ENCODE measurements at regions not wholly inside any gene's neighbourhood (a gene's known extent, or its start where the extent isn't known, plus 50 kb on each side); places are given as distances from the start of the nearest gene placed in this dataset.

GRCh38 chr1:88609051-88609450, 75.0 kb upstream of the PKN2 start:
- Histone ChIP-seq H3F3A (ENCODE audit: low read length, unreplicated experiment) (no peaks in the 10 kb centered on the region), H4K20me1 (ENCODE audit: low read length) (no peaks in the 10 kb centered on the region), H3K79me2 (ENCODE audit: low read length) (no peaks in the 10 kb centered on the region), H3K4me1 (ENCODE audit: insufficient read depth, low read length) (peaks cover 25% of the 10 kb centered on the region), H3K9me2 (replicated peaks; ENCODE audit: low read length) (no peaks in the 10 kb centered on the region), H3K4me3 (ENCODE audit: low read length) (no peak overlapping the region), H3K27ac (ENCODE audit: low read length) (no peak overlapping the region), H3K36me3 (ENCODE audit: low read depth, low read length) (no peaks in the 10 kb centered on the region), H3K9ac (ENCODE audit: low read length) (no peak overlapping the region), H3K4me2 (ENCODE audit: low read length) (no peak overlapping the region), H2AFZ (ENCODE audit: low read length) (no peak overlapping the region), H3K9me3 (ENCODE audit: low read length) (no peaks in the 10 kb centered on the region), H3K27me3 (ENCODE audit: low read length) (no peaks in the 10 kb centered on the region)
- CTCF ChIA-PET, result no interaction called here
- intact Hi-C loops (cut with micrococcal nuclease), result loop anchor here (2.0 kb wide), 2 partner anchors 46 to 76 kb away; partner anchors contain the start of gene PKN2
- POLR2A ChIA-PET (ENCODE audit: unreplicated experiment), result no interaction called here
- TF ChIP-seq EZH2phosphoT487 (IDR thresholded peaks at IDR 0.05; ENCODE audit: borderline replicate concordance, low read length), result no peak
- TF ChIP-seq CTCF (conservative IDR thresholded peaks at IDR 0.05; ENCODE audit: low read depth, low read length), result no peak
- no peak for TF ChIP-seq EZH2 (IDR thresholded peaks at IDR 0.05; ENCODE audit: low read length, unreplicated experiment)
- ATAC-seq (no peak), DNase-seq (no peak)
- no TSS peak for BruUV-seq (replicated peaks)

- peak; percentile 58 for ATAC-seq
- no peak overlapping the region for H3K4me3 ChIP-seq (ENCODE audit: low read length)
- ChIA-PET POLR2A (ENCODE audit: unreplicated experiment) (no interaction called here), CTCF (no interaction called here)
- H3K4me2 ChIP-seq (ENCODE audit: low read length), result peak overlapping the region; percentile 15
- H3K9ac ChIP-seq (ENCODE audit: low read length), result no peak overlapping the region
- H3K36me3 ChIP-seq (ENCODE audit: low read depth, low read length), result no peaks in the 10 kb centered on the region
- no peaks in the 10 kb centered on the region for H3K27me3 ChIP-seq (ENCODE audit: low read length)
- intact Hi-C loops (cut with micrococcal nuclease), result no loop called here
- BruUV-seq (replicated peaks), result no TSS peak
- no peak overlapping the region for H2AFZ ChIP-seq (ENCODE audit: low read length)
- peaks cover 25% of the 10 kb centered on the region for H3K4me1 ChIP-seq (ENCODE audit: insufficient read depth, low read length)
- no peaks in the 10 kb centered on the region for H3K79me2 ChIP-seq (ENCODE audit: low read length)
- H3K9me2 ChIP-seq (replicated peaks; ENCODE audit: low read length), result no peaks in the 10 kb centered on the region
- H4K20me1 ChIP-seq (ENCODE audit: low read length), result no peaks in the 10 kb centered on the region
- H3F3A ChIP-seq (ENCODE audit: low read length, unreplicated experiment), result no peaks in the 10 kb centered on the region
- no peak overlapping the region for H3K27ac ChIP-seq (ENCODE audit: low read length)
- peak; percentile 63 for DNase-seq
- H3K9me3 ChIP-seq (ENCODE audit: low read length), result no peaks in the 10 kb centered on the region
- no peak for TF ChIP-seq EZH2 (IDR thresholded peaks at IDR 0.05; ENCODE audit: low read length, unreplicated experiment)
- no peak for TF ChIP-seq CTCF (conservative IDR thresholded peaks at IDR 0.05; ENCODE audit: low read depth, low read length)
- no peak for TF ChIP-seq EZH2phosphoT487 (IDR thresholded peaks at IDR 0.05; ENCODE audit: borderline replicate concordance, low read length)
These were observed 73.4 kb upstream of the PKN2 start for GRCh38 chr1:88610687-88611086.

GRCh38 chr1:88612292-88612691, 71.8 kb upstream of the PKN2 start:
- Histone ChIP-seq H4K20me1 (ENCODE audit: low read length) (no peaks in the 10 kb centered on the region), H3K4me2 (ENCODE audit: low read length) (no peak overlapping the region; the same call in 1 of the 2 replicates), H3K27ac (ENCODE audit: low read length) (peak overlapping the region; percentile 21; the same call in 1 of the 2 replicates), H3K9ac (ENCODE audit: low read length) (no peak overlapping the region), H3F3A (ENCODE audit: low read length, unreplicated experiment) (no peaks in the 10 kb centered on the region), H3K9me2 (replicated peaks; ENCODE audit: low read length) (no peaks in the 10 kb centered on the region), H3K9me3 (ENCODE audit: low read length) (no peaks in the 10 kb centered on the region), H3K27me3 (ENCODE audit: low read length) (no peaks in the 10 kb centered on the region), H2AFZ (ENCODE audit: low read length) (no peak overlapping the region), H3K4me3 (ENCODE audit: low read length) (no peak overlapping the region), H3K36me3 (ENCODE audit: low read depth, low read length) (no peaks in the 10 kb centered on the region), H3K4me1 (ENCODE audit: insufficient read depth, low read length) (peaks cover 25% of the 10 kb centered on the region), H3K79me2 (ENCODE audit: low read length) (no peaks in the 10 kb centered on the region)
- no TSS peak for BruUV-seq (replicated peaks)
- ChIA-PET CTCF (interaction anchor here (0.6 kb wide), 1 partner anchor 433 kb away, joined by 7 read pairs; no protein-coding TSS in a partner anchor), POLR2A (ENCODE audit: unreplicated experiment) (no interaction called here)
- ATAC-seq (no peak), DNase-seq (no peak)
- no peak for TF ChIP-seq EZH2 (IDR thresholded peaks at IDR 0.05; ENCODE audit: low read length, unreplicated experiment)
- no peak for TF ChIP-seq EZH2phosphoT487 (IDR thresholded peaks at IDR 0.05; ENCODE audit: borderline replicate concordance, low read length)
- no peak for TF ChIP-seq CTCF (conservative IDR thresholded peaks at IDR 0.05; ENCODE audit: low read depth, low read length)
- intact Hi-C loops (cut with micrococcal nuclease), result no loop called here

Measured in PC-3 (cell line).